Activated naive CD8-positive, alpha-beta T cell (primary cell): ENCODE measurements at regions not wholly inside any gene's neighbourhood (a gene's known extent, or its start where the extent isn't known, plus 50 kb on each side); places are given as distances from the start of the nearest gene placed in this dataset.

ENCODE experiments used
- H3K27ac Mint-ChIP-seq: one replicate; pipeline ENCODE4 v1.8.0; 2021; ENCODE audit warnings: mixed read lengths
- H3K27me3 Mint-ChIP-seq: one replicate; pipeline ENCODE4 v1.8.0; 2021; ENCODE audit warnings: mixed read lengths
- H3K36me3 Mint-ChIP-seq: one replicate; pipeline ENCODE4 v1.8.0; 2021; ENCODE audit warnings: mixed read lengths
- H3K4me1 Mint-ChIP-seq: one replicate; pipeline ENCODE4 v1.8.0; 2021; ENCODE audit warnings: low read depth, mixed read lengths
- H3K4me3 Mint-ChIP-seq: one replicate; pipeline ENCODE4 v1.8.0; 2021; ENCODE audit warnings: mild to moderate bottlenecking, mixed read lengths
- H3K9me3 Mint-ChIP-seq: one replicate; pipeline ENCODE4 v1.8.0; 2021; ENCODE audit warnings: low read depth, mixed read lengths

DNA sequence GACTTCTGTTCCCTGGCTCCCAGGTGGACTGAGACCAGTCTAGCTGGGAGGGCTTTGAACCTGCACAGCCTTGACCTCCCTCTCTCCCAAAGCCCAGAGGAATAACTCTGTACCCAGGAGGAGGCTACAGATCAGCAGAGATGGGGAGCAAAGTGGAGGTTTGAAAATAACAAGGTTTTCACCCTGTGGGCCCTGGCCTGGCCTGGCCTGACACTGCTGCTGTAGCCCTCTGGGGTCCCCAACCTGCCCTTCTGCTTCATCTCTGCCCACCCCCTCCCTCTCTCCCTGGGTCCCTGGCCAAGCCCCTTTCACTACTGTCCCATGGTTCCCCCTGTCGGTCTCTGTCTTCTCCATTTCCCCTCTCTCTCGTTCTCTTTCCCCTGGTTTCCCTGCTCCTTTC is 225.2 kb downstream of the BUD13 start:
- H3K9me3 Mint-ChIP-seq: no peaks in the 10 kb centered on the region
- H3K27me3 Mint-ChIP-seq: peaks cover 10% of the 10 kb centered on the region
- no peaks in the 10 kb centered on the region for H3K36me3 Mint-ChIP-seq
- H3K4me1 Mint-ChIP-seq: no peaks in the 10 kb centered on the region
- no peak overlapping the region for H3K27ac Mint-ChIP-seq
- H3K4me3 Mint-ChIP-seq: no peak overlapping the region

DNA sequence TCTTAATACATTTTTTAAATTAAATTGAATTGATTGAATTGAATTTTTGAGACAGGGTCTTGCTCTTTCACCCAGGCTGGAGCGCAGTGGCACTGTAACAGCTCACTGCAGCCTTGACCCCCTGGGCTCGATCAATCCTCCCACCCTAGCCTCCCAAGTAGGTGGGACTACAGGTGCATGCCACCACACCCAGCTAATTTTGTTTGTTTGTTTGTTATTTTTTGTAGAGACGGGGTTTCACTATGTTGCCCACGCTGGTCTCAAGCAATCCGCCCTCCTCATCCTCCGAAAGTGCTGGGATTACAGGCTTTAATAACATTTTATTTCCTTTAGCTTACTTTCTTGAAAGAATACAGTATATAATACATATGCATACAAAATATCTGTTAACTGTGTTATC is 226.9 kb downstream of the BUD13 start:
- no peaks in the 10 kb centered on the region for H3K36me3 Mint-ChIP-seq
- no peaks in the 10 kb centered on the region for H3K4me1 Mint-ChIP-seq
- H3K9me3 Mint-ChIP-seq: no peaks in the 10 kb centered on the region
- H3K4me3 Mint-ChIP-seq: no peak overlapping the region
- H3K27me3 Mint-ChIP-seq: peaks cover 7% of the 10 kb centered on the region
- H3K27ac Mint-ChIP-seq: no peak overlapping the region

DNA sequence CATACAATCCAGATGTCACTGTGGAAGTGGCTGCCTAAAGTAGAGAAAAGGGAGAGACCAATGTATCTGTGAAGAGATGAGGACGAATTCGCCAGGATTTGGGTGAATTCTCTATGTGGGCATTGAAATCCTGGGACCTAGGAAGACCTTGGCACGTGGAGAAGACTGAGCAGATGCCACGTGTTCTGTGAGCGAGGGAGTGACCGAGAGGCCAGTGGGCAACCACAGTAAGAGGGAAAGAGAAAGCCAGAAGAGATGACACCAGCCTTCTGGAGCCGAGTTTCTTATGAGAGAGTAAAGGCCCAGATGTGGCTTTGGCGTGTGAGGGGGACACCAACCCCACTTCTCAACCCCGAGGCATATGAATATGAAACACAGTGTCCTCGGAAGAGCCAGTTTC is 228.1 kb downstream of the BUD13 start:
- no peaks in the 10 kb centered on the region for H3K4me1 Mint-ChIP-seq
- H3K36me3 Mint-ChIP-seq: no peaks in the 10 kb centered on the region
- no peak overlapping the region for H3K27ac Mint-ChIP-seq
- no peaks in the 10 kb centered on the region for H3K9me3 Mint-ChIP-seq
- H3K27me3 Mint-ChIP-seq: peaks cover 4% of the 10 kb centered on the region
- no peak overlapping the region for H3K4me3 Mint-ChIP-seq

DNA sequence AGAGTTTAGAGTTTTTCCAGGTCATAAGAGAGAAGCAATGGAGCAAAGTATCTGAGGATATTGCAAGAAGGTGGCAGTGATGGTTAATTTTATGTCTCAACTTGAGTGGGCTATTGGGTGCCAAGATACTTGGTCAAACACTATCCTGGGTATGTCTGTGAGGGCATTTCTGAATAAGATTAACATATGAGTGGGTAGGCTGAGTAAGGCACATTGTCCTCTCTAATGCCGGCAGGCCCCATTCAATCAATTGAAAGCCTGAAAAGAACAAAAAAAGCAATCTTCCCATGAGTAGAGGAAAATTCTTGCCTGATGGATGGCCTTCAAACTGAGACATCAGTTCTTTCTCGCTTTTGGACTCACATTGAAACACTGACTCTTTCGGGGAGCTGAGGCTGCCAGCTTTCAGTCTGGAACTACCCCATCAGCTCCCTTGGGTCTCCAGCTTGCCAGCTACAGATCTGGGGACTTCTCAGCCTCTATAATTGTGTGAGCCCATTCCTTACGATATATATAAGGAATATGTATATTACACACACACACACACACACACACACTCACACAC is 228.8 kb downstream of the BUD13 start:
- no peaks in the 10 kb centered on the region for H3K36me3 Mint-ChIP-seq
- no peak overlapping the region for H3K27ac Mint-ChIP-seq
- no peaks in the 10 kb centered on the region for H3K4me1 Mint-ChIP-seq
- H3K4me3 Mint-ChIP-seq: no peak overlapping the region
- H3K9me3 Mint-ChIP-seq: no peaks in the 10 kb centered on the region
- H3K27me3 Mint-ChIP-seq: peaks cover 3% of the 10 kb centered on the region

DNA sequence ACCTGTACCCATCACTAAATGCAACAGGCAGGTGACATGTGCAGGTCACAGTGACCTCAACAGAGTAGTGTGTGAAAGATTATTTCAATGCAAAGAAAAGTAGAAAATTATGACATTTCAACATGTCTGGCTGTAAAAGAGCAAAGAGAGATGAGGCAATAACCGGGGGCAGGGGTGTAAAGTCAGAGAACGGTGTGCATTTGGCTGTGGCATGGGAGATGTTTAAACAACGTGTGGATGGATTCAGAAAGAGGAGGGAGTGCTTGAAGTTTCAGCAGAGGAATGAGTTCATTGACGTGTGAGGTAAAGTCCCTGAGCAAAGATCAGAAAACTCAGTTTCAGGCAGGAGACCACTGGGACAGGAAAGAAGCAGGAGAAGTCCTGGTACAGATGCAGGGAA is 229.7 kb downstream of the BUD13 start:
- no peaks in the 10 kb centered on the region for H3K36me3 Mint-ChIP-seq
- no peak overlapping the region for H3K27ac Mint-ChIP-seq
- no peaks in the 10 kb centered on the region for H3K9me3 Mint-ChIP-seq

DNA sequence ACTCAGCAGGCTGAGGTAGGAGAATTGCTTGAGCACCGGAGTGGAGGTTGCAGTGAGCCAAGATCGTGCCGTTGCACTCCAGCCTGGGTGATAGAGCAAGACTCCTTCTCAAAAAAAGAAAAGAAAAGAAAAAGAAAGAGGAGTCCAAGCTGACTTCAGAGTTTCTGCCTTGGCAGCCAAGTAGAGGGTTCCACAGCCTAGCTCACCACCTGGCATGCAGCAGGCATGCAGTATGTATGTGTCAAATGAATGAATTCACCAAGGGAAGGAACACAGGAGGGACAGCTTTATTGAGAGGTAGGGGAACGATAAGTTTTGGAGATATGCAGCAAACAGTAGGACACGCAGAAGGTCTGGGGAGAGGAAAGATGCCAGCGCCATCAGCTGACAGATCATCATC is 230.4 kb downstream of the BUD13 start:
- Mint-ChIP-seq H3K4me3 (no peak overlapping the region), H3K27me3 (peaks cover 5% of the 10 kb centered on the region), H3K36me3 (no peaks in the 10 kb centered on the region), H3K27ac (no peak overlapping the region), H3K4me1 (no peaks in the 10 kb centered on the region), H3K9me3 (no peaks in the 10 kb centered on the region)

More for the DNA sequence above, 229.7 kb downstream of the BUD13 start:
- H3K4me3 Mint-ChIP-seq: no peak overlapping the region
- H3K27me3 Mint-ChIP-seq: peaks cover 5% of the 10 kb centered on the region
- no peaks in the 10 kb centered on the region for H3K4me1 Mint-ChIP-seq

DNA sequence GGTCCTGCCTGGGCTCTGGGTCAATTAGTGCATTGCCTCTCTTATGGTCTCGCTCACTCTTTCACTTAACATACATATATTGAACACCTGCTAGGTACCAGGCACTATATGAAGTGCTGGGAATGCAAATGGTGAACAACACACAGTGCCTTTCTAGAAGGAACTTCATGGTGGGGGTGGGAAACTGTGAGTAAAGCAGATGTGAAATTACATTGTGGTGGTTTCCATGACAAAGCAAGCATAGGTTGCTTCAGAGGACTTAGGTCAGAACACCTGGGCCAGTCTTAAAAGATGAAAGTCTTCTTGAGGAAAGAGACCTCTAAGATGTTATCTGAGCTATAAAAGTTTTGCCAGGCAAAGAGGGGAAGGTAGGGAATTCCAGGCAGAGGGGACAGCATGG is 231.3 kb downstream of the BUD13 start:
- Mint-ChIP-seq H3K27ac (no peak overlapping the region), H3K4me1 (no peaks in the 10 kb centered on the region), H3K4me3 (no peak overlapping the region), H3K9me3 (no peaks in the 10 kb centered on the region), H3K27me3 (peaks cover 3% of the 10 kb centered on the region), H3K36me3 (no peaks in the 10 kb centered on the region)

DNA sequence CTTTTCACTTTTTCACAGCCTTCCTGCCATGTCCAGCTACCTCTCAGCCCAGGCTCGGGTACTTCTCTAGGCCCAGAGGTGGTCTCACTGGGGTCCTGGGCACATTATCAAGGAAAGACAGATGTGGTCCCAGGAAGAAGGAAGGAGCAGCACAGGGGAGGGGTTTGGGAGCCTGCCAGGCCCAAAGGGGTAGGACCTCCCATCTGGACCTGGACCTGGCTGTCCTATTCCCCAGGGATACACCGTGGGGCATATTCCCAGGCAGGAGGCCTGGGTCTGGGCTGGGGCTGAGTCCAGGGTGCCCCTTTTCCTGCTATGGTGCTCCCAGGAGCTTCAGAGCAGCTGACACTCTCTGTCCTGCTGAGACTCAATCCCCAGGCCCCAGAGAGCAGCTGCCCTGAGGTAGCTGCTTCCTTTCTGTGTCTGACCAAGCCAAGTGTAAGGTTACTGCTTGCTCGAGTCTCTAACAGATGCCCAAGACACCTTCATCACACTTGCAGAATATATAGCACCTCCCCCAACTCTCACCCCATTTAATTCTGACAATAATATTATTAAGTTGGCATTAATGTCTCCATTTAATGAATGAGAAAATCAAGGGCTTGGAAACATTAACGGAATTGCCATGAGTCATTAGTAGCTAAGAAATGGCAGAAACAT is 232.0 kb downstream of the BUD13 start:
- Mint-ChIP-seq H3K4me3 (no peak overlapping the region), H3K36me3 (no peaks in the 10 kb centered on the region), H3K27me3 (peaks cover 3% of the 10 kb centered on the region), H3K9me3 (no peaks in the 10 kb centered on the region), H3K27ac (no peak overlapping the region), H3K4me1 (no peaks in the 10 kb centered on the region)

DNA sequence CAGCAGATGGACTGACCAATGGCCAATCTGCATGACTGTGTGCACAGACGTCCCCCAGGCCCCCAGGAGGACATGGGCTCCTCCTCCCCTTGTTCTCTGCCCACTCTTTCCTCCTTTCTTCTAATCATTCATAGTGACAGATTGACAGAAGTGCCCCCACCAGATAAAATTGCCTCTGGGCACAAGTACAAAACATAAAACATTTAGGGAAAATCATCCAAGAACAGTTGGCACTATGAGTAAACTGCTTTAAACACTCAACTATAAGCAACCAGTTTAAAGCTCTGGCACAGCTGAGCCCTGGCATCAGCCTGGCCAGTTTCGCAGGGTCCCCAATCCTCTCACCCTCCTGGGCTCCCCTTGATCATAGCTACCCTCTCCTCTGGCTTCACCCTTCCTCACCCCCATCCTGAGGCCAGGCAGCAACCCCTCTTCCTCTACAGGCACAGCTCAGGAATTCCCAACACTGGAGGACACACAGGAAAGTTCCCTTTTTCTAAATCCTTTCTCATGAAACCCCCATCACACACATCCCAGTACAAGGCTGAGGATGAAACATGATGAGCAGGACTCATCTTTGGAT is 232.9 kb downstream of the BUD13 start:
- peaks cover 5% of the 10 kb centered on the region for H3K27me3 Mint-ChIP-seq
- no peak overlapping the region for H3K27ac Mint-ChIP-seq
- no peaks in the 10 kb centered on the region for H3K36me3 Mint-ChIP-seq
- H3K9me3 Mint-ChIP-seq: no peaks in the 10 kb centered on the region
- no peaks in the 10 kb centered on the region for H3K4me1 Mint-ChIP-seq
- H3K4me3 Mint-ChIP-seq: no peak overlapping the region

DNA sequence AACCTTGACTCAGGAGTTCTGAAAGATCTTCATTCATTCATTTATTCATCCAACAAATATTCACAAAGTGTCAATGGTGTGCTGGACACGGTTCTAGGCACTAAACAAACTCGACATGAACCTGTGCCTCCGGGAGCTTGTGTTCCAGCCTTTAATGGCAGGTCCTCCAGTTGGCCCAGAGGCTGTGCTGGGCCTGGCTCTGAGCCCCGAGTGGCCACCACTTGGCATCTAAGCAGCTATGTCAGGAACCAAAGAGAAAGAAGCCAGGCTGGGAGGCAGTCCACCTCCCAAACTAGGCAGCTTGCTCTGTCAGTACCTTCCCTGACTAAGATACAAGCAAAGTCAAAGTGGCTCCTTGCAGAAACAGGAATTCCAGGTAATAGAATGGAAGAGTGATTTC is 233.6 kb downstream of the BUD13 start:
- peaks cover 6% of the 10 kb centered on the region for H3K27me3 Mint-ChIP-seq
- H3K4me3 Mint-ChIP-seq: no peak overlapping the region
- no peaks in the 10 kb centered on the region for H3K4me1 Mint-ChIP-seq
- no peak overlapping the region for H3K27ac Mint-ChIP-seq
- H3K36me3 Mint-ChIP-seq: no peaks in the 10 kb centered on the region
- no peaks in the 10 kb centered on the region for H3K9me3 Mint-ChIP-seq

DNA sequence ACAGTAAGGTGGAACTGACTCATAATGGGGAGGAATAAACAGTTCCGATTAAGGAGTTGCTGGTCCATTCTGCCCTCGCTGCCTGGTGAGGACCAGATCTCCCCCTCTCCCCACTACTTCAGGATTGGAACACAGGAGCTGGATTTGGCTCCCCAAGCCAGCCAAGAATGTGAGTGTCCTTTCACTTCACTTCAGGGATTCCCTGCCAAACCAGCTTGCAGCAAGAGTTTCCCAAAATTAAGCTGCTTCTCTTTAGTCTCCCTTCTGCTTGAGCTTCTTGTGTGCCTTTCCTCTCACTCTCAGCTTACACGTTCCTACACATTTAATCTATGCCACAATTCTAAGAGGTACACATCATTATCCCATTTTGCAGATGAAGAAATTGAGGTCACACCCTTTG is 234.1 kb downstream of the BUD13 start:
- Mint-ChIP-seq H3K4me1 (no peaks in the 10 kb centered on the region), H3K27me3 (peaks cover 6% of the 10 kb centered on the region), H3K4me3 (no peak overlapping the region), H3K9me3 (no peaks in the 10 kb centered on the region), H3K27ac (no peak overlapping the region), H3K36me3 (no peaks in the 10 kb centered on the region)

DNA sequence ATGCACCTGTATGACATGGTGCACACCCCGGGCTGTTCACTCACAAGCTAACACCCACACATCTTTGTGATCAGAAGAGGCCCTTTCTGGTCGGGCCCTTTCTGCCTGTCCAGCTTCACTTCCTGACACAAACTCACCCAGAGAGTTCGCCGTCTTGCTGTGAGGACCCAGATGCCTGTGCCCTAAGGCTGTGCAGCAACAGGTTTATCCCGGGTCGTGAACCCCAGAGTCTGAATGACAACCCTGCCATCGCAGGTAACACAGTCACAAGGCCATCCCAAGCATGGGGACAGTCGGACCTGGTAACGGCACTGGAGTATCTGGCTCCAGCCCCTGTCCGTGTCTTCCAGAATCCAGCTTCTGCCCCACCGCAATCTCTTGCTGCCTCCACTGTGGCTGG is 235.1 kb downstream of the BUD13 start:
- Mint-ChIP-seq H3K4me3 (no peak overlapping the region), H3K9me3 (no peaks in the 10 kb centered on the region), H3K36me3 (no peaks in the 10 kb centered on the region), H3K4me1 (no peaks in the 10 kb centered on the region), H3K27ac (no peak overlapping the region), H3K27me3 (peaks cover 6% of the 10 kb centered on the region)

DNA sequence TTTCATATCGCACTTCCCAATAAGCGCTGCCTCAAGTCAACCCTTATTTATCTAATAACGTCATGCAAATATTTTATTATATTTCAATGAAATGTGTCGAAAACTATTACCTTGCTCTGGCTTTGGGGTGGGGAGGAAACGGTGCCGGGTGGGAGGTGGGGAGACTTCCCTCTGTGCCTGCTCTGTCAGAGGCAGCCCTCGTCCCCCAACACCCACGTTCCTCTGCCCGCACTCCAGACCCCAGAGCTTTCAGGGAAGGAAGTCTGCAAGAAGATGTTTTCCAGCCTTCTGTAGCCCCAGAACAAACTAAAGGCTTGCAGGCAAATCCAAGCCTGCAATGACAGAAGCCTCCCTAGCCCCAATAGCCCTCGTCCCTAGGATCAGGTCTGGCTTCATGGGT is 235.7 kb downstream of the BUD13 start:
- H3K9me3 Mint-ChIP-seq: no peaks in the 10 kb centered on the region
- H3K36me3 Mint-ChIP-seq: no peaks in the 10 kb centered on the region
- H3K27ac Mint-ChIP-seq: no peak overlapping the region
- H3K4me1 Mint-ChIP-seq: no peaks in the 10 kb centered on the region
- H3K4me3 Mint-ChIP-seq: no peak overlapping the region
- peaks cover 8% of the 10 kb centered on the region for H3K27me3 Mint-ChIP-seq

DNA sequence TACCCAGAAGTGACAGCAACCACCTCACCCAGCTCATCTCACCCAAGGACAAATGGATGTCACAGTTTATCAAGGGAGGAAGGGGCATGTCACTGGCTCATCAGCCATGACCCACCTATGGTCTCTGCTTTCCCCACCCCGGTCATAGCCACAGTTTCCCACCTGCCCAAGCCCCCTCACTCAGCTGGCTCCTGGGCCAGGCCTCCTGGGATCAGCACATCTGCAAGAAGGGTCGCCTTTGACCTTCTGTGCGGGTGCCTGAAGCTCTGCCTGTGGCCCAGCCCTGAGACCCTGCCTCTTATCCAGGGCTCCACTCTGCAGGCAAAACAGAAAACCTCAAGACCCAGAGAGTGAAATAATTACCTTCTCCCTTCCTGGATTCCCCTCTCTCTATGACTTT is 236.4 kb downstream of the BUD13 start:
- Mint-ChIP-seq H3K4me1 (no peaks in the 10 kb centered on the region), H3K36me3 (no peaks in the 10 kb centered on the region), H3K27me3 (peaks cover 14% of the 10 kb centered on the region), H3K4me3 (no peak overlapping the region), H3K27ac (no peak overlapping the region), H3K9me3 (no peaks in the 10 kb centered on the region)

DNA sequence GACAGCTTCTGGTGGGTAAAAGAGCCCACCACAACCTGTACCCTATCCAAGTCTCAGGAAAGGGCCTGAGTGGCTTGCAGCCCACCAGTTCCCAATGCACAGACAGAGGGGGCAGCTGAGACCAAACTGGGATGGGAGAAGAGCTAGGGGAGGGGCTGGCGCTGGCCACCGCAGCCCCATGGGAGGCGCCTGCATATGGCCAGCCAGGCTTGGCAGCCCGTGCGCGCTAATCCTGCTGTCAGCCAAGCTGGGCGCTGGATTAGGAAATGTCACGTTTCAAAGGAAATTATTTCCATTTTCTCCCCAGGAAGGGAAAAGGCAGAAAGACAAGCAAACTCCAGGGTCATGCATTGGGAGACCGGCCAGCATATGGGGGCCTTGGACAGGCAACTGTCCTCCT is 236.8 kb downstream of the BUD13 start:
- H3K4me3 Mint-ChIP-seq: no peak overlapping the region
- no peak overlapping the region for H3K27ac Mint-ChIP-seq
- no peaks in the 10 kb centered on the region for H3K9me3 Mint-ChIP-seq
- no peaks in the 10 kb centered on the region for H3K36me3 Mint-ChIP-seq
- H3K4me1 Mint-ChIP-seq: no peaks in the 10 kb centered on the region
- peaks cover 14% of the 10 kb centered on the region for H3K27me3 Mint-ChIP-seq

DNA sequence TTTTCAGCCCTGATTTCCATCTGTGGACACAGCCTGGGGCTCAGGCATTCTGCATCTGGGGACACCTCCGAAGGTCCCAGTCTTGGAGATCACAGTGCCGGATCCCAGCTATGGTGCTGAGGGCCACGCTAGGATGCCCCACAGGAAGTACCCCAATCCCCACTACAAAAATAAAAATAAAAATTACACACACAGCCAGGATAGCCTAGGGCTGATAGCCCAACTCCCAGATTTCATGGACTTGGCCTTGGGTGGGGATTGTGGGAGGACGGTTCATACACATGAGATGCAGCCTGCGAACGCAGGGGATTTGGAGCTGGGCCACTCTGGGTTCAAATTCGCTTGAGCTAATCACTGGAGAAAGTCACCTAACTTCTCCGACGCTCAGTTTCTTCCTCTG is 237.7 kb downstream of the BUD13 start:
- Mint-ChIP-seq H3K9me3 (no peaks in the 10 kb centered on the region), H3K27me3 (peaks cover 17% of the 10 kb centered on the region)

More for the DNA sequence above, 237.7 kb downstream of the BUD13 start:
- no peak overlapping the region for H3K4me3 Mint-ChIP-seq
- no peaks in the 10 kb centered on the region for H3K36me3 Mint-ChIP-seq
- H3K27ac Mint-ChIP-seq: no peak overlapping the region
- no peaks in the 10 kb centered on the region for H3K4me1 Mint-ChIP-seq
